H9 (cell line): ENCODE measurements at regions not wholly inside any gene's neighbourhood (a gene's known extent, or its start where the extent isn't known, plus 50 kb on each side); places are given as distances from the start of the nearest gene placed in this dataset.

Source experiments
- DNase-seq: peaks from one replicate; pipeline ENCODE4 v3.0.0-alpha.2; 2017
- H2AFZ ChIP-seq: one replicate; pipeline ENCODE4 v1.6.1; 2013; ENCODE audit warnings: mild to moderate bottlenecking, low read length, control low read depth, moderate library complexity
- H2AK5ac ChIP-seq: 2 replicates; pipeline ENCODE4 v1.6.1; 2013; ENCODE audit warnings: low read length, control low read depth, mixed read lengths; ENCODE audit not compliant: insufficient read length
- H2BK120ac ChIP-seq: one replicate; pipeline ENCODE4 v1.6.1; 2013; ENCODE audit warnings: low read depth, mild to moderate bottlenecking, low read length, control low read depth, inconsistent platforms; ENCODE audit not compliant: poor library complexity, severe bottlenecking
- H2BK12ac ChIP-seq: 2 replicates; pipeline ENCODE4 v1.6.1; 2013; ENCODE audit warnings: low read length, control low read depth, mixed read lengths, low read depth; ENCODE audit not compliant: insufficient read length
- H2BK15ac ChIP-seq: 2 replicates; pipeline ENCODE4 v1.6.1; 2013; ENCODE audit warnings: low read depth, low read length, control low read depth
- H2BK20ac ChIP-seq: one replicate; pipeline ENCODE4 v1.6.1; 2013; ENCODE audit warnings: low read depth, mild to moderate bottlenecking, low read length, control low read depth, inconsistent platforms; ENCODE audit not compliant: poor library complexity, severe bottlenecking
- H2BK5ac ChIP-seq: 2 replicates; pipeline ENCODE4 v1.6.1; 2013; ENCODE audit warnings: low read length, control low read depth, mixed read lengths; ENCODE audit not compliant: insufficient read length
- H3K14ac ChIP-seq: 2 replicates; pipeline ENCODE4 v1.6.1; 2013; ENCODE audit warnings: low read length, control low read depth; ENCODE audit not compliant: insufficient read depth
- H3K18ac ChIP-seq: 2 replicates; pipeline ENCODE4 v1.6.1; 2013; ENCODE audit warnings: low read depth, mild to moderate bottlenecking, mixed read lengths, low read length, control low read depth; ENCODE audit not compliant: insufficient read length
- H3K23ac ChIP-seq: 2 replicates; pipeline ENCODE4 v1.6.1; 2013; ENCODE audit warnings: low read length, control low read depth, mixed read lengths, low read depth; ENCODE audit not compliant: insufficient read length
- H3K23me2 ChIP-seq: 2 replicates; pipeline ENCODE4 v1.6.1; 2013; ENCODE audit warnings: low read depth, mild to moderate bottlenecking, mixed read lengths, low read length, control low read depth; ENCODE audit not compliant: insufficient read length, poor library complexity, severe bottlenecking
- H3K27ac ChIP-seq: 2 replicates; pipeline ENCODE4 v1.5.1; 2013; ENCODE audit warnings: low read length, control low read depth, mixed read lengths, low read depth; ENCODE audit not compliant: insufficient read length
- H3K27me3 ChIP-seq: 2 replicates; pipeline ENCODE4 v1.6.1; 2013; ENCODE audit warnings: low read length, control low read depth, inconsistent platforms; ENCODE audit not compliant: insufficient read depth
- H3K4ac ChIP-seq: 2 replicates; pipeline ENCODE4 v1.6.1; 2013; ENCODE audit warnings: low read depth, mild to moderate bottlenecking, control low read depth, inconsistent platforms, low read length, moderate library complexity
- H3K4me1 ChIP-seq: 2 replicates; pipeline ENCODE4 v1.6.1; 2013; ENCODE audit warnings: low read length, control low read depth, inconsistent platforms; ENCODE audit not compliant: insufficient read depth
- H3K4me2 ChIP-seq: 2 replicates; pipeline ENCODE4 v1.6.1; 2013; ENCODE audit warnings: low read length, control low read depth, mixed read lengths; ENCODE audit not compliant: insufficient read length, insufficient read depth
- H3K56ac ChIP-seq: 2 replicates; pipeline ENCODE4 v1.6.1; 2013; ENCODE audit warnings: low read depth, mild to moderate bottlenecking, mixed read lengths, low read length, control low read depth; ENCODE audit not compliant: insufficient read length
- H3K79me1 ChIP-seq: 2 replicates; pipeline ENCODE4 v1.6.1; 2013; ENCODE audit warnings: low read depth, mild to moderate bottlenecking, moderate library complexity, low read length, control low read depth, inconsistent platforms; ENCODE audit not compliant: insufficient read depth, poor library complexity, severe bottlenecking
- H3K79me2 ChIP-seq: 2 replicates; pipeline ENCODE4 v1.6.1; 2013; ENCODE audit warnings: low read length, control low read depth, inconsistent platforms; ENCODE audit not compliant: insufficient read depth
- H3K9ac ChIP-seq: 2 replicates; pipeline ENCODE4 v1.6.1; 2013; ENCODE audit warnings: low read length, control low read depth, mixed read lengths; ENCODE audit not compliant: insufficient read length; ENCODE audit errors: extremely low read depth
- H3K9me3 ChIP-seq: one replicate; pipeline ENCODE4 v1.6.1; 2013; ENCODE audit warnings: low read depth, low read length, inconsistent platforms; ENCODE audit not compliant: control insufficient read depth
- H3T11ph ChIP-seq: one replicate; pipeline ENCODE4 v1.6.1; 2013; ENCODE audit warnings: mild to moderate bottlenecking, low read length, control low read depth, inconsistent platforms
- H4K20me1 ChIP-seq: one replicate; pipeline ENCODE4 v1.6.1; 2013; ENCODE audit not compliant: control insufficient read depth, insufficient read length, insufficient read depth
- H4K5ac ChIP-seq: 2 replicates; pipeline ENCODE4 v1.6.1; 2013; ENCODE audit warnings: low read depth, mild to moderate bottlenecking, mixed read lengths, low read length, control low read depth; ENCODE audit not compliant: insufficient read length
- H4K8ac ChIP-seq: replicated peaks from 2 replicates; pipeline ENCODE4 v1.6.1; 2013; ENCODE audit warnings: low read length, control low read depth, mixed read lengths, low read depth; ENCODE audit not compliant: insufficient read length
- H4K91ac ChIP-seq: 2 replicates; pipeline ENCODE4 v1.6.1; 2013; ENCODE audit warnings: low read depth, mild to moderate bottlenecking, moderate library complexity, mixed read lengths, low read length, control low read depth; ENCODE audit not compliant: insufficient read length
- H3K27ac Mint-ChIP-seq, 3 experiments: 2 replicates in 2 of 3; 3 replicates in 1 of 3; pipeline ENCODE4 v1.8.0; 2020 to 2021; ENCODE audit warnings: mixed read lengths in 3 of 3, mild to moderate bottlenecking in 1 of 3, moderate library complexity in 1 of 3
- H3K27me3 Mint-ChIP-seq: 2 replicates; pipeline ENCODE4 v1.8.0; 2021; ENCODE audit warnings: low read depth, mild to moderate bottlenecking, moderate library complexity, mixed read lengths
- H3K36me3 Mint-ChIP-seq, 3 experiments: 2 replicates in 2 of 3; 3 replicates in 1 of 3; pipeline ENCODE4 v1.8.0; 2020 to 2021; ENCODE audit warnings: low read depth in 3 of 3, mixed read lengths in 3 of 3; ENCODE audit not compliant: insufficient read depth in 1 of 3
- H3K4me1 Mint-ChIP-seq, 2 experiments: 2 replicates each; pipeline ENCODE4 v1.8.0; 2020; ENCODE audit warnings: mixed read lengths in 2 of 2
- H3K4me3 Mint-ChIP-seq, 2 experiments: 2 replicates in 1 of 2; 3 replicates in 1 of 2; pipeline ENCODE4 v1.8.0; 2020 to 2021; ENCODE audit warnings: mild to moderate bottlenecking in 2 of 2, mixed read lengths in 2 of 2, moderate library complexity in 1 of 2
- H3K9me3 Mint-ChIP-seq, 2 experiments: 2 replicates in 1 of 2; 3 replicates in 1 of 2; pipeline ENCODE4 v1.8.0; 2020; ENCODE audit warnings: mild to moderate bottlenecking in 2 of 2, mixed read lengths in 2 of 2, moderate library complexity in 1 of 2
- WGBS: extraction: QIAGEN DNeasy Blood & Tissue Kit; methylation state at CpG from one replicate; pipeline ENCODE4 v1.1.7; 2013; ENCODE audit warnings: missing lambda C conversion rate, low lambda C conversion rate, mixed read lengths; ENCODE audit not compliant: insufficient read length; ENCODE audit errors: extremely low coverage; 5-methylcytosine and 5-hydroxymethylcytosine counted together
- TF ChIP-seq, protein P1 (sequence below): fragments of 200-600 bp; sonication (generic); conservative IDR thresholded peaks from 3 replicates; pipeline ENCODE4 v1.8.0; 2021; ENCODE audit warnings: antibody characterized with exemption, mild to moderate bottlenecking

DNA sequence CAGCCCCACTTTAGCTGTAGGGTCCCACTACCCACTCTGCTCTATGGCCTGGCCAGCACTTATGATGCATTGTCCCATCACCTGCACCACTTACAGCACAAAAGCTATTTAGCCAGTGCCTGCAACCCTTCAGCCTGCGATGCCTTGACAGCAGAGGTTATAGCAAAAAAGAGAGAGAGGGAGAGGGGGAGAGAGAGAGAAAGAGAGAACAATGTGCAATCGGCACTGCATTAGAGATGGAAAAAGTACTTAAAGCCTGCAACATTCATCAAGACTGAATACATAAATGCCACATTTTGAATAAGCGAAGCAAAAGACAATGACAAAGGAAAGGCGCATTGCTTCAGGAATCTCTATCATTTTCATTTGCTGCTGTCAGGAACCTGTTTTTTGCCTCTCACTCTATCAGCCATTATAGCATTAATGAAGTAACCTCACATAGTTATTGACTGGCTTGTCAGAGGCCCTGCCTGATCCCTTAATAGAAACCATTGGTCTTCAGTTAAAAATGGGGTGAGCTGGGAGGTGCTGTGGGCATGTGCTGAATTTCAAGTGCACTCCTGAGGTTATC is 833.1 kb downstream of the BCL11A start:
- Histone ChIP-seq H3K79me1 (no peaks in the 10 kb centered on the region), H3K23me2 (no peaks in the 10 kb centered on the region), H2BK20ac (no peak overlapping the region), H3K4ac (no peak overlapping the region), H3K23ac (no peak overlapping the region), H3T11ph (no peak overlapping the region), H4K5ac (no peak overlapping the region), H2BK15ac (no peak overlapping the region), H4K20me1 (no peaks in the 10 kb centered on the region), H2AK5ac (no peak overlapping the region), H3K79me2 (no peaks in the 10 kb centered on the region), H3K14ac (no peak overlapping the region), H3K4me2 (no peak overlapping the region), H3K4me1 (no peaks in the 10 kb centered on the region; the same call in 1 of the 2 replicates), H2BK12ac (no peak overlapping the region), H3K56ac (no peak overlapping the region), H4K8ac (no peak overlapping the region), H3K9me3 (no peaks in the 10 kb centered on the region), H2BK120ac (no peak overlapping the region), H4K91ac (no peak overlapping the region), H2BK5ac (no peak overlapping the region), H3K27me3 (no peaks in the 10 kb centered on the region), H3K9ac (no peak overlapping the region), H2AFZ (no peak overlapping the region), H3K27ac (no peak overlapping the region), H3K18ac (no peak overlapping the region)
- WGBS = no CpG with 5 or more reads among the region's 4 CpGs
- Mint-ChIP-seq H3K36me3 (no peaks in the 10 kb centered on the region), H3K27ac (no peak overlapping the region), H3K4me1 (peaks cover 4% of the 10 kb centered on the region in 2 experiments; a peak in 2 of 4 replicates), H3K9me3 (no peaks in the 10 kb centered on the region), H3K4me3 (no peak overlapping the region), H3K27me3 (0 out of 2 replicates have a peak, but pooled peaks cover 2% of the 10 kb centered on the region)
- no peak for DNase-seq
- TF ChIP-seq, protein P1, sequence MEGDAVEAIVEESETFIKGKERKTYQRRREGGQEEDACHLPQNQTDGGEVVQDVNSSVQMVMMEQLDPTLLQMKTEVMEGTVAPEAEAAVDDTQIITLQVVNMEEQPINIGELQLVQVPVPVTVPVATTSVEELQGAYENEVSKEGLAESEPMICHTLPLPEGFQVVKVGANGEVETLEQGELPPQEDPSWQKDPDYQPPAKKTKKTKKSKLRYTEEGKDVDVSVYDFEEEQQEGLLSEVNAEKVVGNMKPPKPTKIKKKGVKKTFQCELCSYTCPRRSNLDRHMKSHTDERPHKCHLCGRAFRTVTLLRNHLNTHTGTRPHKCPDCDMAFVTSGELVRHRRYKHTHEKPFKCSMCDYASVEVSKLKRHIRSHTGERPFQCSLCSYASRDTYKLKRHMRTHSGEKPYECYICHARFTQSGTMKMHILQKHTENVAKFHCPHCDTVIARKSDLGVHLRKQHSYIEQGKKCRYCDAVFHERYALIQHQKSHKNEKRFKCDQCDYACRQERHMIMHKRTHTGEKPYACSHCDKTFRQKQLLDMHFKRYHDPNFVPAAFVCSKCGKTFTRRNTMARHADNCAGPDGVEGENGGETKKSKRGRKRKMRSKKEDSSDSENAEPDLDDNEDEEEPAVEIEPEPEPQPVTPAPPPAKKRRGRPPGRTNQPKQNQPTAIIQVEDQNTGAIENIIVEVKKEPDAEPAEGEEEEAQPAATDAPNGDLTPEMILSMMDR = no peak
